HepG2 (cell line): ENCODE measurements at regions not wholly inside any gene's neighbourhood (a gene's known extent, or its start where the extent isn't known, plus 50 kb on each side); places are given as distances from the start of the nearest gene placed in this dataset.

Experiments used
- CTCF ChIP-seq: sonication (generic); formaldehyde crosslinking; IDR thresholded peaks from 2 replicates; pipeline ENCODE4 v1.5.0; 2020; ENCODE audit warnings: mild to moderate bottlenecking, missing genetic modification reagents, moderate library complexity
- GABPA ChIP-seq, 2 experiments: IDR thresholded peaks; 2 replicates each; pipeline ENCODE4 v1.6.1; 2011 to 2016; ENCODE audit warnings: low read depth in 2 of 2, low read length in 1 of 2, missing biosample characterization in 1 of 2, missing genetic modification characterization in 1 of 2
- HINFP ChIP-seq: sonication (generic); formaldehyde crosslinking; IDR thresholded peaks from 2 replicates; pipeline ENCODE4 v1.4.0; 2020; ENCODE audit warnings: low read depth, mild to moderate bottlenecking, missing genetic modification reagents
- MTF1 ChIP-seq: sonication (generic); formaldehyde crosslinking; IDR thresholded peaks from 2 replicates; pipeline ENCODE4 v1.5.0; 2020; ENCODE audit warnings: missing genetic modification reagents
- POLR2AphosphoS5 ChIP-seq: IDR thresholded peaks from 2 replicates; pipeline ENCODE4 v1.6.1; 2012; ENCODE audit warnings: low read depth, low read length
- SIN3A ChIP-seq: IDR thresholded peaks from 2 replicates; pipeline ENCODE4 v1.6.1; 2011; ENCODE audit warnings: low read depth, mild to moderate bottlenecking, control low read depth, low read length, borderline replicate concordance
- TCF12 ChIP-seq, 2 experiments: fragments of 450-650 bp in 1 of 2; sonication (generic) in 1 of 2; formaldehyde crosslinking in 1 of 2; IDR thresholded peaks; 2 replicates each; pipeline versions ENCODE4 v1.6.1 to v1.8.0; 2017 to 2022; ENCODE audit warnings: antibody characterized with exemption in 1 of 2, mild to moderate bottlenecking in 1 of 2, missing genetic modification reagents in 1 of 2, moderate library complexity in 1 of 2
- UBTF ChIP-seq: sonication (generic); formaldehyde crosslinking; IDR thresholded peaks from 2 replicates; pipeline ENCODE4 v1.4.0; 2020; ENCODE audit warnings: mild to moderate bottlenecking, missing genetic modification reagents
- ZBTB33 ChIP-seq: sonication (generic); formaldehyde crosslinking; IDR thresholded peaks from 2 replicates; pipeline ENCODE4 v1.4.0; 2020; ENCODE audit warnings: missing genetic modification reagents
- ZNF354B ChIP-seq: sonication (generic); formaldehyde crosslinking; IDR thresholded peaks from 2 replicates; pipeline ENCODE4 v1.8.0; 2022; ENCODE audit warnings: mild to moderate bottlenecking, missing genetic modification reagents

- TF ChIP-seq ZNF354B (CRISPR knock-in tag) (no peak), ZBTB33 (CRISPR knock-in tag) (no peak), TCF12 (IDR thresholded peaks at IDR 0.05) (no peak), TCF12 (CRISPR knock-in tag; IDR thresholded peaks at IDR 0.05) (no peak), MTF1 (CRISPR knock-in tag) (no peak), HINFP (no peak), SIN3A (no peak), GABPA (IDR thresholded peaks at IDR 0.05; ENCODE audit: low read depth, low read length) (no peak), GABPA (CRISPR knock-in tag; IDR thresholded peaks at IDR 0.05; ENCODE audit: low read depth) (no peak), UBTF (no peak), CTCF (CRISPR knock-in tag) (no peak), POLR2AphosphoS5 (no peak)
These were observed 204.2 kb upstream of the RASGEF1B start for GRCh38 chr4:81675791-81676393.
